GM23338 (cell line): ENCODE measurements at regions not wholly inside any gene's neighbourhood (a gene's known extent, or its start where the extent isn't known, plus 50 kb on each side); places are given as distances from the start of the nearest gene placed in this dataset.

Source experiments
- EZH2 ChIP-seq: fragments of 200-600 bp; sonication (generic); IDR thresholded peaks from one replicate; pipeline ENCODE4 v1.8.0; 2017; ENCODE audit warnings: antibody characterized with exemption, mild to moderate bottlenecking, low read depth; ENCODE audit not compliant: unreplicated experiment
- EZH2phosphoT487 ChIP-seq: fragments of 200-600 bp; sonication (generic); IDR thresholded peaks from one replicate; pipeline ENCODE4 v1.8.1; 2018; ENCODE audit warnings: antibody characterized with exemption; ENCODE audit not compliant: unreplicated experiment
- POLR2AphosphoS5 ChIP-seq: IDR thresholded peaks from 2 replicates; pipeline ENCODE4 v1.6.1; 2016; ENCODE audit warnings: antibody characterized with exemption, low read depth
- TF ChIP-seq, protein P1 (sequence below), 2 experiments: fragments of 200-600 bp in 1 of 2; sonication (generic) in 1 of 2; conservative IDR thresholded peaks; 2 replicates each; pipeline versions ENCODE4 v1.5.1 to v1.6.1; 2016 to 2017; ENCODE audit warnings: antibody characterized with exemption in 2 of 2, low read depth in 2 of 2, mild to moderate bottlenecking in 2 of 2, moderate library complexity in 1 of 2

DNA sequence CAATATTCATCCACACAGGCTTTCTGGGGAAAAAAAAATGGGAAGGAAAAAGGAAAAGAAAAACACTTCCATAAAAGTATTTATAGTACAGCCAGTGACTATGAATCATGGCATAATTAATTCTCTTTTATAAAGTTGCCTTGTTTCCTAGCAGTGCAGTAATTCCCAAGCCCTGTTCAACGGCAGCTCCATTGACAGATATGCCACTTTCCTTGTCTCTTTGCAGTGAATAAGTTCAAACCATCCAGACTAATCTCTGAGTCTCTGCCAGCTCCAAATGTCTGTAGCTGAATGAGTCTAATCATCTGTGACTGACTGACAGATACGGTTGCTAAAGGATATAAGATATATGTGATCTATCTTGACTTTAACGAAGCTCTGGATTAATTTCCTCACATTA is 52.9 kb upstream of the KCNJ16 start:
- TF ChIP-seq, protein P1, sequence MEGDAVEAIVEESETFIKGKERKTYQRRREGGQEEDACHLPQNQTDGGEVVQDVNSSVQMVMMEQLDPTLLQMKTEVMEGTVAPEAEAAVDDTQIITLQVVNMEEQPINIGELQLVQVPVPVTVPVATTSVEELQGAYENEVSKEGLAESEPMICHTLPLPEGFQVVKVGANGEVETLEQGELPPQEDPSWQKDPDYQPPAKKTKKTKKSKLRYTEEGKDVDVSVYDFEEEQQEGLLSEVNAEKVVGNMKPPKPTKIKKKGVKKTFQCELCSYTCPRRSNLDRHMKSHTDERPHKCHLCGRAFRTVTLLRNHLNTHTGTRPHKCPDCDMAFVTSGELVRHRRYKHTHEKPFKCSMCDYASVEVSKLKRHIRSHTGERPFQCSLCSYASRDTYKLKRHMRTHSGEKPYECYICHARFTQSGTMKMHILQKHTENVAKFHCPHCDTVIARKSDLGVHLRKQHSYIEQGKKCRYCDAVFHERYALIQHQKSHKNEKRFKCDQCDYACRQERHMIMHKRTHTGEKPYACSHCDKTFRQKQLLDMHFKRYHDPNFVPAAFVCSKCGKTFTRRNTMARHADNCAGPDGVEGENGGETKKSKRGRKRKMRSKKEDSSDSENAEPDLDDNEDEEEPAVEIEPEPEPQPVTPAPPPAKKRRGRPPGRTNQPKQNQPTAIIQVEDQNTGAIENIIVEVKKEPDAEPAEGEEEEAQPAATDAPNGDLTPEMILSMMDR (conservative IDR thresholded peaks at IDR 0.05; ENCODE audit: low read depth in 2 of 2): no peak
- TF ChIP-seq POLR2AphosphoS5 (no peak), EZH2 (no peak), EZH2phosphoT487 (no peak)
